ENCODE measurements at regions not wholly inside any gene's neighbourhood (a gene's known extent, or its start where the extent isn't known, plus 50 kb on each side); places are given as distances from the start of the nearest gene placed in this dataset.

GRCh38 chr9:129555512-129556215 lies 65.2 kb downstream of the C9orf50 start:
- TF ChIP-seq CTCF (conservative IDR thresholded peaks at IDR 0.05 in 1 of 2, IDR thresholded peaks at IDR 0.05 in 1 of 2; ENCODE audit: extremely low read depth in 1 of 2, insufficient read depth in 1 of 2, low read depth in 1 of 2, low read length in 2 of 2) (no peak), EZH2 (IDR thresholded peaks at IDR 0.05; ENCODE audit: borderline replicate concordance, low read length) (no peak)

Measured in mammary epithelial cell (primary cell).